ENCODE measurements at regions not wholly inside any gene's neighbourhood (a gene's known extent, or its start where the extent isn't known, plus 50 kb on each side); places are given as distances from the start of the nearest gene placed in this dataset.
A peak's percentile ranks its signal among the peaks of the same experiment; 100 is the strongest.

DNA sequence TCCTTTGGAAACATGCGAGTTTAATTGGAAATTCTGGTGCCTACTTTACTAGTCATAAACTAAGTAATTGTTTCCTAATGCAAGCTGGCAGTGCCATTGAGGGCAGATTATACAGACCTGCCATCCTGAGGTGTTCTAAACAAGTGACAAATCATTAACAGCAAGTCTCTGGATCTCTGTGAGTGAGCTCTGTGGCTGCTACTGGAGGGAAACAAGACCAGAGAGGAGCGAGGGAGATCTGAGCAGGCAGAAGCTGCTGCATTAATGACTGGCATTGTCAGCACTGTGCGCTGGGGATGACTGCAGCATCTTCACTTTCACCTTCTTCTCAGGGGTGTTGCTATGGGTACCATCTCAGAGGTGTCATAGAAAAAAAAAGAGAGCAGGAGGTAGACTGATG, 308.4 kb upstream of the DPH6 start:
- DNase-seq (ENCODE audit: low read depth, low spot score) = no peak

DNA sequence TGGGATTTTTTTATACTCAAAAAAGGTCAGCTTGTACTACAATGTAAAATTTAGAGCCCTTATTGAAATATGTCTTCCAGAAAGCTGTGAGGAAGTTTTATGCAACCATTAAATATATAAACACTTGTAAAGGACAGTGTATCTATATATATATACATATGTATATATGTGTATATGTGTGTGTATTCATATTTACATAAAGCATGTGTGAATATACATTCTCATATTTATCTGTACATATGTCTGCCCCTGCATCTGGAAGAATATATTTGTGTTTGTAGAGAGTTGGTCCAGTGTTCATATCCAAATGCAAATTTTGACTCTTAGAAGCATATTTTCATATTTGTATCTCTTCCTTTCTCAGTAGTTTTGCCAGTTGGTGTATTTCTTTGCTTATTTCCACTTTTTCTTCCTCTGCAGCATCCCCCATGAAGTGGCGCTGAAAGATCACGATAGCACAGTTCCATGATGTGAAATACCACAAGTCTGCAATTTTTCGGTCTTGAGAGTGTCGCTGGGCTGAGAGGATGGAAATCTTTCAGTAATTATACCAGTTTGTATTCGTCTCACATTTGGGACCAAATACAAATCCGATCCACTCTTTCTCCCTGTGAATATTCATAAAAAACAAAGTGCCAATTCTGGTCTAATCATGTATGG, 311.7 kb upstream of the DPH6 start:
- DNase-seq (ENCODE audit: low read depth, low spot score) = peak; percentile 19

DNA sequence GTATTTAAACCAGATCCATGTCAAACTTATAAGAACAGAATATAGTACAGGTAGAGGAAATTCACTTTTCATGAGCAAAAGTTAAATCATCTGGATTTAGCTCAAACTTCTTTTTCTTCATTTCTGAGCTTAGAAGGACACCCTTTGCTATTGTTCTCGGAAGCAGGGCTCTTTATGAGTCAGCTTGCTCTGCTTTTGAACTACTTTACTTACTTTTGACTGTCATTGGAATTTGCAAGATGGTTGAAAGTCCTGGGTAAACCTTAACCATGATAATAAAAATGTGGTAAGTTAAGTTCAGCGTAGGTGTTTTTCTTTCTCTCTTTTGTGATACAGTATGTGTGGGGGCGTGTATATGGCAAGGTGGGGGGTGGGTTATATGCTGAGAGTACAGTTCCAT, 312.7 kb upstream of the DPH6 start:
- peak; percentile 58 for DNase-seq (ENCODE audit: low read depth, low spot score)

DNA sequence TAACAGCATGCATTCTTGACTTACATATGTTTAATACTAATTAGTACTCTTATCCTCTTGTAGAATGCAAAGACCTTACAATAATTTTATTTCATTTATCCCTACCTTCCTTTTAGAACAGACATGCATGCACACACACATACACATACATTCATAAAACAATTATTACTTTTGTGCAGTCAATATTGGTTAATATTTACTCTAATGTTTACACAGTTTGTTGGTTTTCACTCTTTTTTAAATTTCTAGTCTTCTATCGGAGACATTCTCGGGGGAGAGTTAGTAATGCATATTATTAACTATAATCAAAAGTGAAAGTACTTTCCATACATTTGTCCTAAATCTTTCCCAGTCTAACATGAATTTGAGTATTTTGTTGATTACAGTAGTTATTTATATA, 317.7 kb upstream of the DPH6 start:
- no peak for DNase-seq (ENCODE audit: low read depth, low spot score)

DNA sequence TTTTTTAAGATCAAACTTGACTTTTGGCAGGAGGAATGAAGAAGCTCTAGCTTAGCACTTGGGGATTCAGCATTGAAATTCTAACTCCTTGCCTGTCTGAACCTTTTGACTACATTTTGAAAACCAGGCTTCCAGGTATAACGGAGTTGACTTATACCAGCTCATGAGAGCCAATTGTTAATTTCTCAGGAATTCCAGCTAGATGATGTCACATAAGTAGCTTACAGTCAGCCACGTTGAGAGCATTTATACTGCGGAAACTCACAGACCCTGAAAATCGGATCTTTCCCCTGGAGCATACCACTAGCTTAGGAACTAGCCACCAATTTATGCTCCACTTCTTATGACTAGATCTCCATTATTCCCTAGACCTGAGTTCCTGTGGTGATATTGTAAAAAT, 321.4 kb upstream of the DPH6 start:
- DNase-seq (ENCODE audit: low read depth, low spot score) = peak; percentile 63

DNA sequence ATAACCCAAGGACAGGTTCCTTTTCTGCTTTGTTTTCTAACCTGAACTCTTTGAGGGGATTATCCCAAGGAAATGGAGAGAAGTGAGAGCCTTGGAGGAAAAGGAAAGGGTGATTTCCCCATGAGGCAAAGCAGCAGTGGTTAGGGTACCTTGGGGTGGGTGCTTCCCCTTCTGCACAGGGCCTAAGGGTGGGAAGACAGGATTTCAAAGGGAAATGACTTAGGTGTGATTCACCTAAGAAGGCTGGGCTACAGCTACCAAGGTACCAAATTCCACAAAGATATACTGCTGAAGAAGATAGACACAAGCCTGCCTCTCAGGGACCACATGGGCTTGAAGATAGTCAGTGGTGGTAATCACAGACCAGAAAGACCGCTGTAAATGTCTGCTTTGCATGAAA, 325.3 kb upstream of the DPH6 start:
- DNase-seq (ENCODE audit: low read depth, low spot score) = no peak

DNA sequence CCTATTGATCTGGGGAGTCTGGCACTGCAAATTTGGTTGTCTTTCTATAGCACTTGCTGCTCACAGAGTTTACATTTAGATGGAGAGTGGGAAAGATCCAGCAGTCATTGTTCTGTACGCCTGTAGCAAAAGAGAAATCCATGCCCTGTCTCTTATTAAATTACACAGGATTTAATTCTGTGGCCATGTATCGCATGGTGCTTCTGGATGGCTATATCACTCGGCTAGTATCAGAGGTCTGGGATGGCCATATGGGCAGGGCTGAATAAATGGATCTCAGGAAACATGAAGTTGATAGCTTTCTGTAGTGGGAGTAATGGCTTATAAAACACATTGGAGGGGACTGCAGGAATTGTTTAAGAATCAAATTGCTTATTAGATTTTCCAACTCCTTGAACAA, 325.8 kb upstream of the DPH6 start:
- no peak for DNase-seq (ENCODE audit: low read depth, low spot score)

DNA sequence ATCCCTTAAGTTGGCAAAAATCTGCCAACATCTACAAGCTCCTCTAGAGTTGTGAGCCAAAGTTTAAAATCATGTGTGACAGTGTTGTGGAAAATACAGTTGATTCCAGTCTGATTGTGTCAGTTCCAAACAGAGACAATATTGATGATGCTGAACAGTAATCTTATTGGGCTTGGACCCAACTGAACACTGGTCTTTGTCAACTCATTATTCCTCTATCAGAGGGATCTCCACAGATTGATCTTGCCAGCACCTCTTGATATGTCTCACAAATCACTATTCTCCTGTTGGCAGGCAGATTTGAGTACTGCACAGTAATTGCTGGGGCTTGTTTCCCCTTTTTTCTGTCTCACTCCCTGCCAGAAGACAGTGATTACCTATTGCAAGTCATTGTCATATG, 326.6 kb upstream of the DPH6 start:
- DNase-seq (ENCODE audit: low read depth, low spot score) = no peak

DNA sequence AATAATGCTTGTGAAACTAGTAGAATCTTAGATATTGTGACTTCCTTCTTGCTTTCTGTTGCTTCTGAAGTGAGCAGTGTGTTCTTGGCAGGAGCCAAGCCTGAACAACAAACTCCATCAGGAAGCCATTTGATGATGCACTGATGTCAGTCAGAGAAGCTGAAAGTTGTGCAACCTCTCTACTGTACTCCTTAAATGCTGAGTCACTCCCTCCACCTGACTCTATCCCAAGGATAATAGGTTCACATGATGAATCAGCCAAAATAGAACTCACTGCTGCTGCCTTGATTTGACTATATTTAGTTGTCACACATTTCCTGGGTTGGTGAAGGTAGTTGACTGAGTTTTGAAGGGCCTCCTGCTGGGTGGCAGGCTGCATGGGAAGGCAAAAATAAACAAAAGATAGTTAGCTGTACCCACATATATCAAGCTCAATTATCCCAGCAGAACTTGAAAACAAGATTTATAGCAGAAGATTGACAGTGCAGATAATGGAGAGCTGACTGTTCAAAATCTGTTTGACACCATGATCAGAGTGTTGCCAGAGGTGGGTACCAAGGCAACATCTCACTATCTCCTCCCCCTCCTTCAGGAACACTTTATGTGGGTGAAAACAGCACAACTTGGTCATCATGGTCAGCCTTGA, 328.4 kb upstream of the DPH6 start:
- peak; percentile 61 for DNase-seq (ENCODE audit: low read depth, low spot score)

DNA sequence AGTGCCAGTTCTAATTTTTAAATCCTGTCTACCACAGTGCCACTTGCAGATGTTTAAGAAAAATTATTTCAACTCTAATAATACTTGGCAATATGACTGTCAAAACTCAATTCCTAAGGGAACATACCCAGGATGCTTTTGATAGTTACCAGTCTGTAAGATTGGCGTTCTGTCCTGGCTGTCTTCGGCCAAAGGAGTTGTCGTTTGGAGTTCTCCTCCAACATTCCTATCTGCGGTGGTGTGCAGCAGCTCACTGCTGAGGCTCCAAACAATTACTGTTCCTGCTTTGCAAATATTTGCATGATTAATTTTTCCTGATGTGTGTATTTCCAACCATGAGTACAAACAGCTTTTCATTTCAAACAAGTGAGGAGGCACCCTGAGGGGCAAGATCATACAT, 330.8 kb upstream of the DPH6 start:
- DNase-seq (ENCODE audit: low read depth, low spot score) = no peak

DNA sequence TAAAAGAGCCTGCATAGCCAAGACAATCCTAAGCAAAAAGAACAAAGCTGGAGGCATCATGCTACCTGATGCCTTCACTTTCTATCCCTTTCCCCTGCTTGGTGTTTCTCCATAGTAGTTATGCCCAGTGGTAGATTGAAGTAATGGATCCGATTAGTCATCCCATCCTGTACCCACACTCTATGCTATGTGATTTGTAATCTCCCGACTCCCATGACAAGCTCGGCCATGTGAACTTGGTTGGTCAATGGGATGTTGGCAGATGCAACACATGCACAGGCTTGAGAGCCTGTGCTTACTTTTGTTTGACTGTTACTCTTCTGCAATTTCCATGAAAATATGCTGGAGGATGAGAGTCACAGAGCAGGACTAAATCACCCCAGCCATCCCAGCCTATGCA, 334.9 kb upstream of the DPH6 start:
- DNase-seq (ENCODE audit: low read depth, low spot score) = no peak

DNA sequence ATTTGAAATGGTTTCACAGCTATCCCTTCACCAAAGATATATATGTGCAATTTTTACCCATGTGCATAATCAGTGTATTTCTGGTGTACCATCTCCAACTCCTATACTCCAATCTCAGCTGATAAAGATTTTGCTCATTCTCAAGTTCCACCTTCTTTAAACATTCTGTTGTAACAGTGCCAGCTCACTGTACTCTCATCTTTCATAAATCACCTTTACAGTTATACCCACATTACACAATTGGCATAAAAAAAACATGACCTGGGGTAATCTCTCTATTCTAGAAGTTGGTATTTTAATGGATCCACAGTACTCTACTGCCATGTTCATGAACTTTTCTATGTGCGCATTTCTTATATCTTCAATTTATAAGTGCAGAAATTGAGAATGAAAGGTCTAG, 339.9 kb upstream of the DPH6 start:
- DNase-seq (ENCODE audit: low read depth, low spot score) = no peak

DNA sequence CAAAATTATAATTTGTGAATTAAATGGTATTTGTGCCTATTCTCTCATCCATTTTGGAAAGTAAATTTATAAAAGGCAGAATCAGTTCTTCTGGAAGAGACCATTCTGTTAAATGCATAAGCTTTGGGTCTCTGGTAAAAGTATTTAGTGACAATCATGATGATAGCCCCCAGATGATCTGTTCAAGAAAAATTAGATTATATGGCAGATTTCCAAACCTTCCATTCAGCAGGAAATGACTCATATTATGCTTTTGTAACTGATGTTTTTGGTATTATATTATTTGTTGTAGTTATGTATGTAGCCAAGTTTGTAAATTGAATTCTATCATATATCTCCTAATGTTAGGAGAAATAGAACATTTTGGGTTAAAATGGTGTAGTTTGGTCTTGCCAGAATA, 340.8 kb upstream of the DPH6 start:
- no peak for DNase-seq (ENCODE audit: low read depth, low spot score)

DNA sequence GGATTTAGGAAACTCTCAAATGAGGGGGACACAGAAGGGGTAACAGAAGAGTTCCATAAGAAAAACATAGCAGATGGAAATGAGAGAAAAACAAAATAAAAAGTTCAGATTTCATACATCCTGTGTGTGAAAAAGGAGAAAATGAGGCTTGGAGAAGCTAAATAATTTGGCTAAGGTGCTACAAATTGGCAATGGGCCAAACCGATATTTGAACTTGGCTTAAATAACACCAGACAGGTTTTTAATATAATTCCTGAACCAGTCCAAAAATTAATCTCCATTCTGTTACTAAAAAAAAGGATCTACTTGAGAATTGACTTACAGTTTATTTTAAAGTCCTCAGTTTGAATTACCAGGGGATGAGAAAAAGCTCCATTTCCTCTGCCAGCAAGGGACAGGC, 342.9 kb upstream of the DPH6 start:
- no peak for DNase-seq (ENCODE audit: low read depth, low spot score)

DNA sequence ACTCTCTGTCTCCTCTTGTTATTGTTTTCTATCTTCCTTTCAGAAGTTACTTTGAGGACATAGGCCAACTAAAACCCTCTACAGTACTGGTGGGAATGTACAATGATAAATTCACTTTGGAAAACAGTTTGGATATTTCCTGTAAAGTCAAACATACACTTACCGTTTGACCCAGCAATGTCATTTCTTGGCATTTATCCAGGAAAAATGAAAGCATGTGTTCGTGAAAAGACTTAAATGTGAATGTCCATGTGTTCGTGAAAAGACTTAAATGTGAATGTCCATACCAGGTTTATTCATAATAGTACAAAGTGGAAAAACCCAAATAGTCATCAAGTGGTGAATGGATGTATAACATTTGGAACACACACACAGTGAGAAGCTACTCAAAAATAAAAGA, 361.5 kb upstream of the DPH6 start:
- no peak for DNase-seq (ENCODE audit: low read depth, low spot score)

DNA sequence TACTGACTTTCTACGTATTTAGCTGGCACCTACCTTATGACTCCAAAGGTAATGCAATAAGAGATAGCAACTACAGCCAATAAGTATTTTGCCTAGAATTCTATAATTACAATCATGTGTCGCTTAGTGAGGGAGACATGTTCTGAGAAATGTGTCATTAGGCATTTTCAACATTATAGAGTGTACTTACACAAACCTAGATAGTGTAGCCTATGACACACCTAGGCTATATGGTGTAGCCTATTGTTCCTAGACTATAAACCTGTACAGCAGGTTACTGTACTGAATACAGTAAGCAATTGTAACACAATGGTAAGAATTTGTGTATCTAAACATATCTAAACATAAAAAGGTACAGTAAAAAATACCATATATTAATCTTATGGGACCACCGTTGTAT, 363.4 kb upstream of the DPH6 start:
- no peak for DNase-seq (ENCODE audit: low read depth, low spot score)

DNA sequence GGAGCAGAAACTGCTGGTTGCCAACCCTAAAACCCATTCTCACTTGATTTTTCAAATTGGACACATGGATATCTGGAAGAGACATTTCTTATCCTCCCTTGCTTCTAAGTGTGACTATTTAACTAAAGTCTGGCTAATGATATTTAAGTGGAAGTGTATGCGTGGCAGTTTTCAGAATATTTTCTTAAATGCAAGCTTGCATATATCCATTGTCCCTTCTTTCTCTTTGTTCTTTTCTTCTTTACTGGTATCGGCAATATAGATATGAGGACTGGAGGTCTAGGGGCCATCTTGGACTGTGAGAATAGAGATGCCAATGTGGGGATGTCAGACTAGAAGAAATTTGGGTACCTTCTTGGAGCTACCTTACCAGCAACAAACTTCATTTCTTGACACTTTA, 364.3 kb upstream of the DPH6 start:
- no peak for DNase-seq (ENCODE audit: low read depth, low spot score)

DNA sequence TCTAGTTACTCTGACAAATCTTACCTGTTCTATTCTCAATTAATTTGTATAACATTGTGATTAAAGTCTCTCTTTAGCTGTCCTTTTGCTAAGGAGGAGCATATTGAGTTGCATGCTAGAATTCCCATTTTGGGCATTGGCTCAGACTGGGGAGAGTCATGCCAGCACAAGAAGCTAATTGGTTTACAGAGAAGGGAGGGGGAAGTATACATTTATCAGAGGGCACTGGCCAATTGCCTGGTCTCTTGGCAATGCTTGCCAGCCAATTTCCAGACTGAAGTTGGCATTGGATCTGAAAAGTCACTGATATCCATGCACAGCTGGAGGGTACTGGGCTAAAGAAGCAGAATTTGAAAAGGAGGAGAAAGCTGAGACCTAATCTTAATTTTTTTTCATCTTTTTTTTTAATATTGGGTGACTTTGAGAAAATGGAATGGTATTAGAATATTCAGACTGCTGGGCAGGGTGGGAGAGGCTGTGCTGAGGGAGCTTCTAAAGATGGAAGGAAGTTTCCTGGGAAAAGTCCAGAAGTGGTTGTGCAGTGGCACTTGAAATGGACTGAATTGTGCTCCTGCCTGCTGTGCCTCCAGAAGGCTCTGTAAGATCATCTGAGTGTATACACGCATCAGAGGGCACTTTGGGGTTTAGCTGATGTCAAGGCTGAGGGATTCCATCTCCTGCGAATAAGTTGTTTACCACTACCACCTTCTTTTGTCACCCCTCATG, 365.2 kb upstream of the DPH6 start:
- DNase-seq (ENCODE audit: low read depth, low spot score) = no peak

DNA sequence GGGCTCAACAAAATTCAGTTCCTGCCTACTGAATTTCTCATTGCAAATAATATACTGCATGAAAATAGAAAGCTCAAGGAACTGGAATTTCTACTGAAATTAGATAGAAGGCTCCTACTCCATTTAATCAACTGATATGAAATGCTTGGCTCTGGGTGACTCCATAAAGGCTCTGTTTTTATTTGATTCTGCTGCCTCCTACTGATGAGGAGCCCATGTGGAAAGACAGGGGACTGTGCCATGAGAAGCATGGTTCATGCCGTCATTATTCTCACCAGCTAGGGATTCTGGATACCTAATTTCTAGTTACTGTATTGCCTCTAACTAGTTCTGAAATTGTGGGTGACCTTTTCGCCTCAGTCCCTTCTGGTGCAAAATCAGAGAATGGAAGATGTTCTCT, 366.2 kb upstream of the DPH6 start:
- peak; percentile 2 for DNase-seq (ENCODE audit: low read depth, low spot score)

DNA sequence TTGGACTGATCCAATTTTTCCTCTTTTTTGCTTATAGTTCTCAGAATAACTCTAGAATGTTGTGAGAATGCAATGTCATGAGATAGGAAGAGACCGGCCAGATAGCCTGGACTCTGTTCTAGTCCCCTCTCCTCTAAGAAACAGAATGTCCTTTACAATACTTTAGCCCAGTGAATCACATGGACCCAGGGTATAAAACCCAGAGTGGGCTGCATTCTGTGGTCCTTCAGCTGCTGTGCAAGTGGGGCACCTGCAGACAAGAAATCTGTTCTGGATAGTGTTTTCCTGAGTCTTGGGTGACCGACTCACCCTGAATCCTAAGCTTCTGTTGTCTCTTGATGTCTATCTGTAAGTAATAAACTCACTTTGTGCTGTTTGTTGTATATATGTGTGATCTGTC, 368.6 kb upstream of the DPH6 start:
- no peak for DNase-seq (ENCODE audit: low read depth, low spot score)

DNA sequence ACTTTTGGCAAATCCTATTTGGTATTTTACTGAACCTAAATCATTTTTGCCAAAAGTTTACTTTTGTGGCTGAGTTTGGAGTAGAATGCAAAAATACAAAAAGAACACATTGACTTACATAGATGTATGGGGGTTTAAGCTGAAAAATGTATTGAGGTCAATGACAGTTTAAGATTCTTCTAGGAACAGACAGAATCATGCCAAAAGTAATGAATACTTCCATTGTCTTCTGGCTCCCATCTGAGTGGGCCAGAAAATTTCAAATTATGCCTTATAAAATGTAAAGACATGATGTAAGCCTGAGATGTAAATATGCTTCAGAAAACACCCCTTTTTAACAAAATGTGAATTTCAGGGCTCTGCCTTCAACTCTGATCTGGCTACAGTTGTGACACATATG, 375.1 kb upstream of the DPH6 start:
- no peak for DNase-seq (ENCODE audit: low read depth, low spot score)

DNA sequence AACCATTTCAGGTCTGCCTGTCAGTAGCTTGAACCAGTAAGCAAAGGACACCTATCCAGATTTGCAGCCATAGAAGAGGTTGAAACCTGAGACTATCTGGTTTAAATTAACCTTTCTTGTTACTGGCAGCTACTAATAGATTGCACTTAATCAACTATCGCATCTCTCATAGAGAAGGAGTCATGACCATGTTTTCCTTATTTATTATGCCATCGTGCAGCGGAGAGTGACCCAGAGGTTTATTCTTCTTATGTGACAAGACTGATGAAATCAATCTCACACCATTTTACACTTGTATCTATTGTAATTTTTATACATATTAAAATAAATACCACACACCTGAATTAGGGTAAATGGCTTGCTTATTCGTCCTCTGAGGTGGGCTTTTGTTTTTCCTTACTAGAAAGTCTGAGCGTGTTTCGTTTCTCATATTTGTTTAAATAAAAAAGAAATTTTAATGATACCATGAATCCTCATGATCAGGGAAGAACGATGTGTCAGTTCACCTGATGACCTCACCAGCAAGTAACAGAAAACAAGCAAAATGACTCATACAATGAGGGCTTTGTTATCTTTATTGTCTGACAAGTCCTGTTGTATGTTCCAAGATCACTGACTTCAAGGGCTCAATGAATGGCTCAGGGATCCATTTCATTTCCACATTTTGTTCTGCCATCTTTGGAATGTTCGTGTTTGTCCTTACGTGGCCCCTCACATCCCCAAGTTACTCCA, 379.5 kb upstream of the DPH6 start:
- no peak for DNase-seq (ENCODE audit: low read depth, low spot score)

DNA sequence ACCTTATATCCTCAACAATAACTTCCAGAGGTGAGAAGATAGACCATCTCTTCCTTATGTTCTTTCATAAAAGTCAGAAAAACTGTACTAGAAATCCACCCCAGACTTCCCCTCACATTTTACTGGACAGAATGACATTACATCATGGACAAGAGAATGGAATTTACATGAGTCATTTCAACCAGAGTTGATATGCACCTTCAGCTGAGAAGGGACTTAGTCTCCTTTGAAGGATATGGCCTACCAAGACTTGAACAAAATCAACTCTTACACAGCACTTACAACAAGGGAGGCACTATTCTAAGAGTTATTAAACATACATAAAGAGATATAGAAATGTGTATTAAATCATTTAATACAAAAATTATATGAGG, 380.0 kb upstream of the DPH6 start:
- peak; percentile 31 for DNase-seq (ENCODE audit: low read depth, low spot score)

All from astrocyte of the hippocampus (primary cell).